ENCODE measurements at regions not wholly inside any gene's neighbourhood (a gene's known extent, or its start where the extent isn't known, plus 50 kb on each side); places are given as distances from the start of the nearest gene placed in this dataset.

- H3K36me3 ChIP-seq (replicated peaks in 1 of 2; ENCODE audit: control insufficient read depth in 2 of 2, insufficient read depth in 2 of 2, low read length in 2 of 2), result no peaks in the 10 kb centered on the region
- no peak overlapping the region for H4K91ac ChIP-seq (ENCODE audit: low read depth, low read length, poor library complexity)
- no peak overlapping the region for H2AFZ ChIP-seq (ENCODE audit: low read length)
Measured at GRCh38 chr2:12978066-12978835, 261.5 kb downstream of the TRIB2 start.

GRCh38 chr2:12979066-12979465 is 262.3 kb downstream of the TRIB2 start:
- no peak overlapping the region for H2BK12ac ChIP-seq (ENCODE audit: low read length)
- WGBS, 2 donors (ENCODE audit: extremely low coverage in 2 of 2, insufficient read length in 2 of 2, insufficient replicate concordance in 1 of 2), result no CpG with 5 or more reads among the region's 3 CpGs
- H4K91ac ChIP-seq (ENCODE audit: low read depth, low read length, poor library complexity), result no peak overlapping the region
- no peak overlapping the region for H3K4ac ChIP-seq (ENCODE audit: low read length)
- peaks cover 3 to 19% of the 10 kb centered on the region in 2 donors for H3K4me1 ChIP-seq (ENCODE audit: control insufficient read depth in 2 of 2, insufficient read depth in 1 of 2, low read depth in 1 of 2, low read length in 2 of 2)
- no peaks in the 10 kb centered on the region for H3K36me3 ChIP-seq (replicated peaks in 1 of 2; ENCODE audit: control insufficient read depth in 2 of 2, insufficient read depth in 2 of 2, low read length in 2 of 2)
- H3K9me3 ChIP-seq (replicated peaks in 1 of 2; ENCODE audit: control insufficient read depth in 2 of 2, insufficient read depth in 1 of 2, low read depth in 1 of 2, low read length in 2 of 2), result no peaks in the 10 kb centered on the region
- H3K14ac ChIP-seq (ENCODE audit: low read length), result no peak overlapping the region
- H2BK120ac ChIP-seq (ENCODE audit: low read depth, low read length), result no peak overlapping the region
- H3K4me3 ChIP-seq (ENCODE audit: low read length in 2 of 2), result no peak overlapping the region
- H3K27ac ChIP-seq (replicated peaks; ENCODE audit: low read length), result no peak overlapping the region
- H3K18ac ChIP-seq (ENCODE audit: low read length), result no peak overlapping the region
- H4K8ac ChIP-seq (ENCODE audit: low read depth, low read length), result no peak overlapping the region
- H3K4me2 ChIP-seq (ENCODE audit: insufficient read depth, low read length, poor library complexity, severe bottlenecking), result no peak overlapping the region
- no peak overlapping the region for H2BK15ac ChIP-seq (ENCODE audit: low read length)
- no peak overlapping the region for H2AK5ac ChIP-seq (ENCODE audit: low read depth, low read length)
- H3K9ac ChIP-seq (ENCODE audit: low read depth, low read length, poor library complexity), result no peak overlapping the region
- H3K27me3 ChIP-seq (ENCODE audit: control insufficient read depth in 3 of 3, insufficient read depth in 3 of 3, low read depth in 1 of 3, low read length in 3 of 3), result no peaks in the 10 kb centered on the region
- H2BK5ac ChIP-seq (ENCODE audit: low read length), result no peak overlapping the region
- no peak for DNase-seq (ENCODE audit: low spot score)
- no peak overlapping the region for H2AFZ ChIP-seq (ENCODE audit: low read length)
- H3K79me1 ChIP-seq (ENCODE audit: low read depth, low read length), result no peaks in the 10 kb centered on the region
- no peak overlapping the region for H3K23ac ChIP-seq (ENCODE audit: low read depth, low read length, poor library complexity)

More at GRCh38 chr2:12978066-12978835, 261.5 kb downstream of the TRIB2 start:
- no peak overlapping the region for H2BK120ac ChIP-seq (ENCODE audit: low read depth, low read length)
- no peak overlapping the region for H2AK5ac ChIP-seq (ENCODE audit: low read depth, low read length)
- H2BK12ac ChIP-seq (ENCODE audit: low read length), result no peak overlapping the region
- no peak overlapping the region for H3K4ac ChIP-seq (ENCODE audit: low read length)
- no peak for DNase-seq (ENCODE audit: low spot score)
- H3K27ac ChIP-seq (replicated peaks; ENCODE audit: low read length), result no peak overlapping the region
- H3K4me3 ChIP-seq (ENCODE audit: low read length in 2 of 2), result no peak overlapping the region
- no peak overlapping the region for H4K8ac ChIP-seq (ENCODE audit: low read depth, low read length)
- H3K4me1 ChIP-seq (ENCODE audit: control insufficient read depth in 2 of 2, insufficient read depth in 1 of 2, low read depth in 1 of 2, low read length in 2 of 2), result peaks cover 3 to 19% of the 10 kb centered on the region in 2 donors
- H3K9me3 ChIP-seq (replicated peaks in 1 of 2; ENCODE audit: control insufficient read depth in 2 of 2, insufficient read depth in 1 of 2, low read depth in 1 of 2, low read length in 2 of 2), result peaks cover 0 to 3% of the 10 kb centered on the region in 2 donors
- no peak overlapping the region for H2BK5ac ChIP-seq (ENCODE audit: low read length)
- H3K14ac ChIP-seq (ENCODE audit: low read length), result no peak overlapping the region
- H3K27me3 ChIP-seq (ENCODE audit: control insufficient read depth in 3 of 3, insufficient read depth in 3 of 3, low read depth in 1 of 3, low read length in 3 of 3), result no peaks in the 10 kb centered on the region
- no peak overlapping the region for H2BK15ac ChIP-seq (ENCODE audit: low read length)
- H3K9ac ChIP-seq (ENCODE audit: low read depth, low read length, poor library complexity), result no peak overlapping the region
- no peak overlapping the region for H3K23ac ChIP-seq (ENCODE audit: low read depth, low read length, poor library complexity)
- H3K18ac ChIP-seq (ENCODE audit: low read length), result no peak overlapping the region
- no peaks in the 10 kb centered on the region for H3K79me1 ChIP-seq (ENCODE audit: low read depth, low read length)
- WGBS, 2 donors (ENCODE audit: extremely low coverage in 2 of 2, insufficient read length in 2 of 2, insufficient replicate concordance in 1 of 2), result no CpG with 5 or more reads among the region's 4 CpGs
- no peak overlapping the region for H3K4me2 ChIP-seq (ENCODE audit: insufficient read depth, low read length, poor library complexity, severe bottlenecking)

GRCh38 chr2:12980817-12981216 is 264.1 kb downstream of the TRIB2 start:
- H3K27me3 ChIP-seq (ENCODE audit: control insufficient read depth in 3 of 3, insufficient read depth in 3 of 3, low read depth in 1 of 3, low read length in 3 of 3), result no peaks in the 10 kb centered on the region

GRCh38 chr2:12982149-12982584 is 265.4 kb downstream of the TRIB2 start:
- WGBS, 2 donors (ENCODE audit: extremely low coverage in 2 of 2, insufficient read length in 2 of 2, insufficient replicate concordance in 1 of 2), result no CpG with 5 or more reads among the region's 1 CpG

More at GRCh38 chr2:12980817-12981216, 264.1 kb downstream of the TRIB2 start:
- no peak for DNase-seq (ENCODE audit: low spot score)
- Histone ChIP-seq H3K9me3 (replicated peaks in 1 of 2; ENCODE audit: control insufficient read depth in 2 of 2, insufficient read depth in 1 of 2, low read depth in 1 of 2, low read length in 2 of 2) (no peaks in the 10 kb centered on the region), H2AK5ac (ENCODE audit: low read depth, low read length) (no peak overlapping the region), H3K4me2 (ENCODE audit: insufficient read depth, low read length, poor library complexity, severe bottlenecking) (no peak overlapping the region), H2BK15ac (ENCODE audit: low read length) (no peak overlapping the region), H3K36me3 (replicated peaks in 1 of 2; ENCODE audit: control insufficient read depth in 2 of 2, insufficient read depth in 2 of 2, low read length in 2 of 2) (no peaks in the 10 kb centered on the region), H3K79me1 (ENCODE audit: low read depth, low read length) (no peaks in the 10 kb centered on the region), H3K4me1 (ENCODE audit: control insufficient read depth in 2 of 2, insufficient read depth in 1 of 2, low read depth in 1 of 2, low read length in 2 of 2) (peaks cover 3 to 19% of the 10 kb centered on the region in 2 donors), H3K23ac (ENCODE audit: low read depth, low read length, poor library complexity) (no peak overlapping the region), H2BK120ac (ENCODE audit: low read depth, low read length) (no peak overlapping the region), H4K91ac (ENCODE audit: low read depth, low read length, poor library complexity) (no peak overlapping the region), H3K9ac (ENCODE audit: low read depth, low read length, poor library complexity) (no peak overlapping the region), H2AFZ (ENCODE audit: low read length) (peak overlapping the region; percentile 14), H3K27ac (replicated peaks; ENCODE audit: low read length) (no peak overlapping the region), H2BK5ac (ENCODE audit: low read length) (no peak overlapping the region), H2BK12ac (ENCODE audit: low read length) (no peak overlapping the region), H3K4me3 (ENCODE audit: low read length in 2 of 2) (no peak overlapping the region), H3K14ac (ENCODE audit: low read length) (no peak overlapping the region), H3K18ac (ENCODE audit: low read length) (no peak overlapping the region), H4K8ac (ENCODE audit: low read depth, low read length) (no peak overlapping the region), H3K4ac (ENCODE audit: low read length) (no peak overlapping the region)
- WGBS, 2 donors (ENCODE audit: extremely low coverage in 2 of 2, insufficient read length in 2 of 2, insufficient replicate concordance in 1 of 2), result no CpG with 5 or more reads among the region's 4 CpGs

More at GRCh38 chr2:12982149-12982584, 265.4 kb downstream of the TRIB2 start:
- no peaks in the 10 kb centered on the region for H3K36me3 ChIP-seq (replicated peaks in 1 of 2; ENCODE audit: control insufficient read depth in 2 of 2, insufficient read depth in 2 of 2, low read length in 2 of 2)
- H3K4ac ChIP-seq (ENCODE audit: low read length), result no peak overlapping the region
- no peak overlapping the region for H2BK12ac ChIP-seq (ENCODE audit: low read length)
- H3K4me2 ChIP-seq (ENCODE audit: insufficient read depth, low read length, poor library complexity, severe bottlenecking), result no peak overlapping the region
- H2BK5ac ChIP-seq (ENCODE audit: low read length), result no peak overlapping the region
- no peak overlapping the region for H2BK120ac ChIP-seq (ENCODE audit: low read depth, low read length)
- H4K91ac ChIP-seq (ENCODE audit: low read depth, low read length, poor library complexity), result no peak overlapping the region
- no peaks in the 10 kb centered on the region for H3K9me3 ChIP-seq (replicated peaks in 1 of 2; ENCODE audit: control insufficient read depth in 2 of 2, insufficient read depth in 1 of 2, low read depth in 1 of 2, low read length in 2 of 2)
- H3K4me1 ChIP-seq (ENCODE audit: control insufficient read depth in 2 of 2, insufficient read depth in 1 of 2, low read depth in 1 of 2, low read length in 2 of 2), result peaks cover 3 to 19% of the 10 kb centered on the region in 2 donors
- no peaks in the 10 kb centered on the region for H3K27me3 ChIP-seq (ENCODE audit: control insufficient read depth in 3 of 3, insufficient read depth in 3 of 3, low read depth in 1 of 3, low read length in 3 of 3)
- H2AFZ ChIP-seq (ENCODE audit: low read length), result no peak overlapping the region
- no peak overlapping the region for H2AK5ac ChIP-seq (ENCODE audit: low read depth, low read length)
- no peak overlapping the region for H3K4me3 ChIP-seq (ENCODE audit: low read length in 2 of 2)
- H3K14ac ChIP-seq (ENCODE audit: low read length), result no peak overlapping the region
- no peak overlapping the region for H4K8ac ChIP-seq (ENCODE audit: low read depth, low read length)
- H3K9ac ChIP-seq (ENCODE audit: low read depth, low read length, poor library complexity), result no peak overlapping the region
- no peak overlapping the region for H3K27ac ChIP-seq (replicated peaks; ENCODE audit: low read length)
- H2BK15ac ChIP-seq (ENCODE audit: low read length), result no peak overlapping the region
- DNase-seq (ENCODE audit: low spot score), result no peak
- H3K79me1 ChIP-seq (ENCODE audit: low read depth, low read length), result no peaks in the 10 kb centered on the region
- no peak overlapping the region for H3K23ac ChIP-seq (ENCODE audit: low read depth, low read length, poor library complexity)
- no peak overlapping the region for H3K18ac ChIP-seq (ENCODE audit: low read length)

Measured in neuronal stem cell (in vitro differentiated cells).